Keratinocyte (primary cell): ENCODE measurements at regions not wholly inside any gene's neighbourhood (a gene's known extent, or its start where the extent isn't known, plus 50 kb on each side); places are given as distances from the start of the nearest gene placed in this dataset.

Source experiments
- DNase-seq: peaks from one replicate; pipeline ENCODE4 v3.0.0-alpha.2; 2011; ENCODE audit warnings: low read depth, missing footprints, low spot score
- FAIRE-seq: peaks from 2 replicates; lab custom pipeline; 2011; peaks lifted over from hg19 to GRCh38; lab: Jason Lieb, UNC
- H2AFZ ChIP-seq: 2 replicates; pipeline ENCODE4 v1.6.0; 2012; ENCODE audit warnings: low read length, control low read depth, inconsistent platforms; ENCODE audit not compliant: control insufficient read depth
- H3K27ac ChIP-seq: 2 replicates; pipeline ENCODE4 v1.5.1; 2011; ENCODE audit warnings: low read length; ENCODE audit not compliant: control insufficient read depth, insufficient read depth
- H3K27me3 ChIP-seq: 3 replicates; pipeline ENCODE4 v1.6.0; 2011; ENCODE audit warnings: low read length; ENCODE audit not compliant: control insufficient read depth, insufficient read depth; ENCODE audit errors: extremely low read depth
- H3K36me3 ChIP-seq, 2 experiments: 2 replicates in 1 of 2; 3 replicates in 1 of 2; pipeline ENCODE4 v1.5.1; 2011; ENCODE audit warnings: low read length in 2 of 2, mild to moderate bottlenecking in 1 of 2; ENCODE audit not compliant: control insufficient read depth in 2 of 2, insufficient read depth in 2 of 2; ENCODE audit errors: extremely low read depth in 1 of 2
- H3K4me1 ChIP-seq: 3 replicates; pipeline ENCODE4 v1.5.1; 2011; ENCODE audit warnings: low read length; ENCODE audit not compliant: control insufficient read depth, insufficient read depth; ENCODE audit errors: extremely low read depth
- H3K4me2 ChIP-seq: 3 replicates; pipeline ENCODE4 v1.6.0; 2011; ENCODE audit warnings: low read depth, low read length; ENCODE audit not compliant: control insufficient read depth, insufficient read depth; ENCODE audit errors: extremely low read depth
- H3K4me3 ChIP-seq, 3 experiments: fragments of 200-600 bp in 1 of 3; sonication (generic) in 1 of 3; 2 replicates in 2 of 3; 3 replicates in 1 of 3; pipeline ENCODE4 v1.5.1; 2011 to 2016; ENCODE audit warnings: low read length in 3 of 3, mild to moderate bottlenecking in 3 of 3, control low read depth in 2 of 3, inconsistent platforms in 1 of 3, low read depth in 1 of 3, mixed read lengths in 1 of 3, mixed run types in 1 of 3, moderate library complexity in 1 of 3; ENCODE audit not compliant: control insufficient read depth in 2 of 3, insufficient read depth in 2 of 3; ENCODE audit errors: extremely low read depth in 1 of 3
- H3K79me2 ChIP-seq: 2 replicates; pipeline ENCODE4 v1.6.0; 2012; ENCODE audit warnings: low read length; ENCODE audit not compliant: control insufficient read depth, insufficient read depth
- H3K9ac ChIP-seq: 3 replicates; pipeline ENCODE4 v1.6.0; 2011; ENCODE audit warnings: low read length; ENCODE audit not compliant: control insufficient read depth, insufficient read depth; ENCODE audit errors: extremely low read depth
- H3K9me1 ChIP-seq: 3 replicates; pipeline ENCODE4 v1.6.0; 2011; ENCODE audit warnings: low read length; ENCODE audit not compliant: control insufficient read depth, insufficient read depth; ENCODE audit errors: extremely low read depth
- H3K9me3 ChIP-seq: 2 replicates; pipeline ENCODE4 v1.5.1; 2012; ENCODE audit warnings: low read depth, low read length; ENCODE audit not compliant: control insufficient read depth
- H4K20me1 ChIP-seq: 3 replicates; pipeline ENCODE4 v1.6.0; 2011; ENCODE audit warnings: low read length; ENCODE audit not compliant: control insufficient read depth, insufficient read depth; ENCODE audit errors: extremely low read depth
- CTCF ChIP-seq, 3 experiments: IDR thresholded peaks in 1 of 3; conservative IDR thresholded peaks in 1 of 3; optimal IDR thresholded peaks in 1 of 3; 2 replicates in 2 of 3; 3 replicates in 1 of 3; pipeline versions ENCODE3 to v1.5.1; 2011; ENCODE audit warnings: low read length in 3 of 3, mild to moderate bottlenecking in 3 of 3, moderate library complexity in 2 of 3, control low read depth in 1 of 3, inconsistent platforms in 1 of 3; ENCODE audit not compliant: insufficient read depth in 2 of 3; ENCODE audit errors: extremely low read depth in 1 of 3
- EZH2 ChIP-seq: IDR thresholded peaks from one replicate; pipeline ENCODE4 v1.6.1; 2012; ENCODE audit warnings: inconsistent platforms, mild to moderate bottlenecking, low read length, moderate library complexity
- dilution Hi-C: fragments of 300-500 bp; cut with MboI; formaldehyde crosslinking; loops from one replicate; pipeline ENCODE4 v1.7.0; 2020; ENCODE audit warnings: low sequenced_read_pairs; ENCODE audit not compliant: extremely low pct_ligation_motif_present

GRCh38 chr20:61048302-61048701 is 203.8 kb upstream of the CDH4 start:
- no peak for FAIRE-seq
- no peak overlapping the region for H3K27ac ChIP-seq

GRCh38 chr20:61049684-61050083 is 202.4 kb upstream of the CDH4 start:
- H4K20me1 ChIP-seq = no peaks in the 10 kb centered on the region
- H3K27me3 ChIP-seq = peaks cover 19% of the 10 kb centered on the region
- H3K27ac ChIP-seq = no peak overlapping the region
- no peak overlapping the region for H2AFZ ChIP-seq
- DNase-seq (no peak), FAIRE-seq (no peak)
- TF ChIP-seq CTCF (optimal IDR thresholded peaks at IDR 0.05 in 1 of 3, IDR thresholded peaks at IDR 0.05 in 1 of 3, conservative IDR thresholded peaks at IDR 0.05 in 1 of 3; ENCODE audit: extremely low read depth in 1 of 3, insufficient read depth in 2 of 3, low read length in 3 of 3) = no peak
- TF ChIP-seq EZH2 = no peak
- no peaks in the 10 kb centered on the region for H3K79me2 ChIP-seq
- no peaks in the 10 kb centered on the region for H3K9me1 ChIP-seq
- H3K9ac ChIP-seq = no peak overlapping the region
- no peaks in the 10 kb centered on the region for H3K4me1 ChIP-seq
- no peak overlapping the region for H3K4me2 ChIP-seq
- H3K36me3 ChIP-seq = no peaks in the 10 kb centered on the region
- H3K9me3 ChIP-seq = no peaks in the 10 kb centered on the region
- H3K4me3 ChIP-seq = no peak overlapping the region
- dilution Hi-C loops = no loop called here

More at GRCh38 chr20:61048302-61048701, 203.8 kb upstream of the CDH4 start:
- H3K4me3 ChIP-seq = no peak overlapping the region
- H3K4me1 ChIP-seq = no peaks in the 10 kb centered on the region
- no peaks in the 10 kb centered on the region for H3K9me1 ChIP-seq
- DNase-seq = no peak
- dilution Hi-C loops = no loop called here
- H3K4me2 ChIP-seq = no peak overlapping the region
- no peak overlapping the region for H3K9ac ChIP-seq
- H4K20me1 ChIP-seq = no peaks in the 10 kb centered on the region
- TF ChIP-seq EZH2 (no peak), CTCF (optimal IDR thresholded peaks at IDR 0.05 in 1 of 3, IDR thresholded peaks at IDR 0.05 in 1 of 3, conservative IDR thresholded peaks at IDR 0.05 in 1 of 3; ENCODE audit: extremely low read depth in 1 of 3, insufficient read depth in 2 of 3, low read length in 3 of 3) (no peak)
- H3K79me2 ChIP-seq = no peaks in the 10 kb centered on the region
- peaks cover 9% of the 10 kb centered on the region for H3K27me3 ChIP-seq
- no peaks in the 10 kb centered on the region for H3K36me3 ChIP-seq
- H2AFZ ChIP-seq = no peak overlapping the region
- H3K9me3 ChIP-seq = no peaks in the 10 kb centered on the region
